HEK293 (cell line): ENCODE measurements at regions not wholly inside any gene's neighbourhood (a gene's known extent, or its start where the extent isn't known, plus 50 kb on each side); places are given as distances from the start of the nearest gene placed in this dataset.

Source experiments
- MZF1 ChIP-seq: fragments of 450-650 bp; formaldehyde crosslinking; IDR thresholded peaks from 2 replicates; pipeline ENCODE4 v1.5.1; 2017; ENCODE audit warnings: missing biosample characterization, missing genetic modification characterization, borderline replicate concordance
- PBX3 ChIP-seq: sonication (generic); formaldehyde crosslinking; IDR thresholded peaks from 2 replicates; pipeline ENCODE4 v1.8.1; 2022; ENCODE audit warnings: mild to moderate bottlenecking, moderate library complexity, missing genetic modification reagents
- PRDM1 ChIP-seq: fragments of 450-650 bp; formaldehyde crosslinking; IDR thresholded peaks from 2 replicates; pipeline ENCODE4; 2016; ENCODE audit warnings: missing biosample characterization, missing genetic modification characterization
- ZBTB21 ChIP-seq: fragments of 450-650 bp; formaldehyde crosslinking; IDR thresholded peaks from 2 replicates; pipeline ENCODE4 v1.5.1; 2017; ENCODE audit warnings: missing biosample characterization, missing genetic modification characterization
- ZNF121 ChIP-seq: fragments of 450-650 bp; formaldehyde crosslinking; IDR thresholded peaks from 2 replicates; pipeline ENCODE4 v1.5.1; 2016; ENCODE audit warnings: missing biosample characterization, missing genetic modification characterization
- ZNF19 ChIP-seq: fragments of 450-650 bp; formaldehyde crosslinking; IDR thresholded peaks from 2 replicates; pipeline ENCODE4; 2016; ENCODE audit warnings: missing biosample characterization, missing genetic modification characterization, low read depth
- ZNF23 ChIP-seq: fragments of 450-650 bp; formaldehyde crosslinking; IDR thresholded peaks from 2 replicates; pipeline ENCODE4 v1.5.1; 2016; ENCODE audit warnings: missing biosample characterization, missing genetic modification characterization, borderline replicate concordance
- ZNF274 ChIP-seq, 2 experiments: fragments of 200-500 bp in 1 of 2; fragments of 450-650 bp in 1 of 2; sonication (Bioruptor generic) in 1 of 2; formaldehyde crosslinking in 1 of 2; IDR thresholded peaks; 2 replicates each; pipeline versions ENCODE4 v1.5.1 to v1.6.1; 2014 to 2016; ENCODE audit warnings: borderline replicate concordance in 1 of 2, inconsistent platforms in 1 of 2, low read length in 1 of 2, missing biosample characterization in 1 of 2, missing genetic modification characterization in 1 of 2
- ZNF302 ChIP-seq: fragments of 450-650 bp; formaldehyde crosslinking; IDR thresholded peaks from 2 replicates; pipeline ENCODE4 v1.5.1; 2016; ENCODE audit warnings: missing biosample characterization, missing genetic modification characterization, low read depth
- ZNF37A ChIP-seq: fragments of 450-650 bp; IDR thresholded peaks from 2 replicates; pipeline ENCODE4 v1.5.1; 2018; ENCODE audit warnings: missing biosample characterization, missing genetic modification characterization
- ZNF555 ChIP-seq: fragments of 450-650 bp; formaldehyde crosslinking; conservative IDR thresholded peaks from 2 replicates; pipeline ENCODE4 v1.5.1; 2017; ENCODE audit warnings: missing biosample characterization, mild to moderate bottlenecking, missing genetic modification characterization, inconsistent platforms
- TF ChIP-seq, protein P1 (sequence below): fragments of 450-650 bp; formaldehyde crosslinking; IDR thresholded peaks from 2 replicates; pipeline ENCODE4 v1.5.1; 2016; ENCODE audit warnings: missing biosample characterization, missing genetic modification characterization
- TF ChIP-seq, protein P2 (sequence below): fragments of 450-650 bp; formaldehyde crosslinking; IDR thresholded peaks from 2 replicates; pipeline ENCODE4 v1.5.1; 2017; ENCODE audit warnings: missing biosample characterization, missing genetic modification characterization
- TF ChIP-seq, protein P3 (sequence below): fragments of 450-650 bp; formaldehyde crosslinking; IDR thresholded peaks from 2 replicates; pipeline ENCODE4 v1.5.1; 2017; ENCODE audit warnings: missing biosample characterization, missing genetic modification characterization

DNA sequence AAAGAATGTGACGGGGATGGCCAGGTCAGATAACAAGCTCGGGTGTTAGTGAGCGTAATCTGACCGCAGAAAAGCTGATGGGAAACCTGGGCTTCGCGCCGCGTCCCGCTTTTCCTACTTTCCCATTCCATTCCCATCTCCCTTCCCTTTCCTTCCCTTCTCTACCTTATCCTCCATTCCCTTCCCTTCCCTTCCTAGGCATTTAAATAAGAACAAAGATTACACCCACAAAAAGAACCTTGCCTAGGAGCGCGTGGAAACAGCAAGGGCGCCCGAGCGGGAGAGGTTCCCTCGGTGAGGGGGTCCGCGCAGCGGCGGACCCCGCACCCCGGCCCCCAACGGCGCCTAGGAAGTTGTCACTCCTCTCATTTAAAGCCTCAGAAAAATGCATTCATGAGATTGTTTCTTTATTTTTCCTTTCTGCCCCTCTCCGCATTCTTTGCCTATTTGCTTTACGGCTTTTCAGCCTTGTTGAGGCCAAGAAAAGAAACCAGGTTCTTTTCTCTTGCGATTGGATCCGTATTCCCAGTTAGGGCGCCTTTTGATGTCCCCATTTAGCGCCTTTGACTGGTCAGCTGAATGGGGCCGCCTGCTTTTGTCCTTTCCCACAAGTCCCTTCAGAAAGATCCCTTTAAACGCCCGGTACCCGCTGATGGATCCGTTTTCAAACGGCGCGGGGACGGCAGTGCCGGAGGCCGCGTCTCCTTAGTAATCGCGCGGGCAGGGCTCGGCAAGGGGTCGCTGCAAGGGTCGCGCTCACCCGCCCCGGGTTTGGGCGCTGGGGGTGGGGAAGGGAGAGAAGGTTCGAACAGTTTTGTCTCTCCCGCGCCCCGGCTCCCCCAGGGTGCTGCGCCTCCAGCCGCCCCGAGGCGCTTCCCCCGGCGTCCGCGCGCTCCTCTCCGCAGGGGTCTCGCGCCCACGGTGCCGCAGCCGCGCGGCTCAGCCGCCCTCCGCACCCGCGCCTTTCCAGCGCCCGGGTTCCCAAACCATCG lies 54.1 kb upstream of the TMEM33 start:
- TF ChIP-seq, protein P1, sequence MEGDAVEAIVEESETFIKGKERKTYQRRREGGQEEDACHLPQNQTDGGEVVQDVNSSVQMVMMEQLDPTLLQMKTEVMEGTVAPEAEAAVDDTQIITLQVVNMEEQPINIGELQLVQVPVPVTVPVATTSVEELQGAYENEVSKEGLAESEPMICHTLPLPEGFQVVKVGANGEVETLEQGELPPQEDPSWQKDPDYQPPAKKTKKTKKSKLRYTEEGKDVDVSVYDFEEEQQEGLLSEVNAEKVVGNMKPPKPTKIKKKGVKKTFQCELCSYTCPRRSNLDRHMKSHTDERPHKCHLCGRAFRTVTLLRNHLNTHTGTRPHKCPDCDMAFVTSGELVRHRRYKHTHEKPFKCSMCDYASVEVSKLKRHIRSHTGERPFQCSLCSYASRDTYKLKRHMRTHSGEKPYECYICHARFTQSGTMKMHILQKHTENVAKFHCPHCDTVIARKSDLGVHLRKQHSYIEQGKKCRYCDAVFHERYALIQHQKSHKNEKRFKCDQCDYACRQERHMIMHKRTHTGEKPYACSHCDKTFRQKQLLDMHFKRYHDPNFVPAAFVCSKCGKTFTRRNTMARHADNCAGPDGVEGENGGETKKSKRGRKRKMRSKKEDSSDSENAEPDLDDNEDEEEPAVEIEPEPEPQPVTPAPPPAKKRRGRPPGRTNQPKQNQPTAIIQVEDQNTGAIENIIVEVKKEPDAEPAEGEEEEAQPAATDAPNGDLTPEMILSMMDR (tag by site-specific recombination): no peak
- TF ChIP-seq PBX3 (CRISPR knock-in tag) (no peak), ZBTB21 (tag by site-specific recombination) (no peak), ZNF274 (IDR thresholded peaks at IDR 0.05; ENCODE audit: low read length) (no peak), ZNF274 (tag by site-specific recombination; IDR thresholded peaks at IDR 0.05; ENCODE audit: borderline replicate concordance) (no peak), MZF1 (no peak), ZNF37A (tag by site-specific recombination) (no peak), ZNF555 (tag by site-specific recombination) (no peak), ZNF19 (no peak), ZNF23 (tag by site-specific recombination) (no peak), ZNF121 (tag by site-specific recombination) (no peak), ZNF302 (no peak), PRDM1 (tag by site-specific recombination) (0 out of 2 replicates have a peak, but pooled peaks have one; percentile 16)
- TF ChIP-seq, protein P2, sequence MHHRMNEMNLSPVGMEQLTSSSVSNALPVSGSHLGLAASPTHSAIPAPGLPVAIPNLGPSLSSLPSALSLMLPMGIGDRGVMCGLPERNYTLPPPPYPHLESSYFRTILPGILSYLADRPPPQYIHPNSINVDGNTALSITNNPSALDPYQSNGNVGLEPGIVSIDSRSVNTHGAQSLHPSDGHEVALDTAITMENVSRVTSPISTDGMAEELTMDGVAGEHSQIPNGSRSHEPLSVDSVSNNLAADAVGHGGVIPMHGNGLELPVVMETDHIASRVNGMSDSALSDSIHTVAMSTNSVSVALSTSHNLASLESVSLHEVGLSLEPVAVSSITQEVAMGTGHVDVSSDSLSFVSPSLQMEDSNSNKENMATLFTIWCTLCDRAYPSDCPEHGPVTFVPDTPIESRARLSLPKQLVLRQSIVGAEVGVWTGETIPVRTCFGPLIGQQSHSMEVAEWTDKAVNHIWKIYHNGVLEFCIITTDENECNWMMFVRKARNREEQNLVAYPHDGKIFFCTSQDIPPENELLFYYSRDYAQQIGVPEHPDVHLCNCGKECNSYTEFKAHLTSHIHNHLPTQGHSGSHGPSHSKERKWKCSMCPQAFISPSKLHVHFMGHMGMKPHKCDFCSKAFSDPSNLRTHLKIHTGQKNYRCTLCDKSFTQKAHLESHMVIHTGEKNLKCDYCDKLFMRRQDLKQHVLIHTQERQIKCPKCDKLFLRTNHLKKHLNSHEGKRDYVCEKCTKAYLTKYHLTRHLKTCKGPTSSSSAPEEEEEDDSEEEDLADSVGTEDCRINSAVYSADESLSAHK: no peak
- TF ChIP-seq, protein P3, sequence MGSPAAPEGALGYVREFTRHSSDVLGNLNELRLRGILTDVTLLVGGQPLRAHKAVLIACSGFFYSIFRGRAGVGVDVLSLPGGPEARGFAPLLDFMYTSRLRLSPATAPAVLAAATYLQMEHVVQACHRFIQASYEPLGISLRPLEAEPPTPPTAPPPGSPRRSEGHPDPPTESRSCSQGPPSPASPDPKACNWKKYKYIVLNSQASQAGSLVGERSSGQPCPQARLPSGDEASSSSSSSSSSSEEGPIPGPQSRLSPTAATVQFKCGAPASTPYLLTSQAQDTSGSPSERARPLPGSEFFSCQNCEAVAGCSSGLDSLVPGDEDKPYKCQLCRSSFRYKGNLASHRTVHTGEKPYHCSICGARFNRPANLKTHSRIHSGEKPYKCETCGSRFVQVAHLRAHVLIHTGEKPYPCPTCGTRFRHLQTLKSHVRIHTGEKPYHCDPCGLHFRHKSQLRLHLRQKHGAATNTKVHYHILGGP (tag by site-specific recombination): no peak
